ENCODE measurements at regions not wholly inside any gene's neighbourhood (a gene's known extent, or its start where the extent isn't known, plus 50 kb on each side); places are given as distances from the start of the nearest gene placed in this dataset.

DNA sequence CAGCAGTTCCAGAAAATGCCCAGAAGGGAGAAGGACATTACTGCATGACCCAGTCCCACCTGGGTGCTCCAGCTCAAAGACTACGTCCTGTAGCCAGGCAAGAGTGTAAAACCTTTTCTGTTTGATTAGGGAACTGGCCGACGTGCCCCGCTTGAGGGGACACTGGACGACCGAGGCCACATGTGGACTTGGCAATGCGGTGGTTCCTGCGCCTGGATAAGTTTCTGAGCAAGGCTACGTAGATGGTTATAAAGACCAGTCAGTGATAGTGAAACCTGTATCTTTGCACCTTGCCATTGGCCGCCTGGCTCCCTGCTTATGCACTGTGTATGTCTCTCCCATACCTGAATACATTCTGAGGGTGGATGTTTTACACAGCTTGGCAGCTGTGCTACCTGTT, 567.0 kb upstream of the CRIM1 start:
- TF ChIP-seq CHD1 (IDR thresholded peaks at IDR 0.05; ENCODE audit: low read depth, low read length) (no peak), RNF2 (IDR thresholded peaks at IDR 0.05; ENCODE audit: borderline replicate concordance, low read depth, low read length, missing control alignments, poor library complexity, severe bottlenecking) (no peak), MAFK (IDR thresholded peaks at IDR 0.05; ENCODE audit: low read depth, low read length) (no peak), CREB1 (IDR thresholded peaks at IDR 0.05) (no peak)

Measured in H1 (cell line).